ENCODE measurements at regions not wholly inside any gene's neighbourhood (a gene's known extent, or its start where the extent isn't known, plus 50 kb on each side); places are given as distances from the start of the nearest gene placed in this dataset.

- TF ChIP-seq POLR2AphosphoS5 (IDR thresholded peaks at IDR 0.05; ENCODE audit: low read length) (no peak), MEF2B (IDR thresholded peaks at IDR 0.05; ENCODE audit: partially characterized antibody, poor library complexity, severe bottlenecking) (no peak), KAT2A (conservative IDR thresholded peaks at IDR 0.05; ENCODE audit: control insufficient read depth, low read depth, low read length) (no peak), E4F1 (IDR thresholded peaks at IDR 0.05; ENCODE audit: borderline replicate concordance, partially characterized antibody) (no peak)
Measured at GRCh38 chr20:57871237-57871632, 161.4 kb upstream of the PMEPA1 start (continued).

- 7% methylated on average over 7 of the region's 8 CpGs for WGBS (ENCODE audit: insufficient coverage, insufficient replicate concordance, low lambda C conversion rate, missing lambda C conversion rate)
- Histone ChIP-seq H3K4me1 (ENCODE audit: control insufficient read depth, insufficient read depth, low read length) (no peaks in the 10 kb centered on the region), H3K4me2 (ENCODE audit: control insufficient read depth, insufficient read depth) (no peak overlapping the region), H3K9ac (ENCODE audit: control insufficient read depth, insufficient read depth, low read length) (no peak overlapping the region), H3K27ac (ENCODE audit: control insufficient read depth, insufficient read depth) (no peak overlapping the region), H3K79me2 (ENCODE audit: control insufficient read depth, insufficient read depth, low read length) (no peaks in the 10 kb centered on the region), H3K36me3 (ENCODE audit: control insufficient read depth in 2 of 2, insufficient read depth in 2 of 2, low read length in 1 of 2) (no peaks in the 10 kb centered on the region), H3K27me3 (replicated peaks in 1 of 2; ENCODE audit: control insufficient read depth in 2 of 2, insufficient read depth in 2 of 2, low read length in 1 of 2) (peaks cover 0 to 2% of the 10 kb centered on the region in 2 experiments; a peak in 2 of 4 replicates), H3K4me3 (no peak overlapping the region), H2AFZ (ENCODE audit: control insufficient read depth, low read depth, low read length) (no peak overlapping the region), H3K9me3 (replicated peaks; ENCODE audit: control insufficient read depth, insufficient read depth, low read length) (no peaks in the 10 kb centered on the region; the same call in 2 of the 3 replicates), H4K20me1 (ENCODE audit: control insufficient read depth, insufficient read depth) (no peaks in the 10 kb centered on the region)
- FAIRE-seq (no peak), ATAC-seq (no peak), DNase-seq (ENCODE audit: low read depth, low spot score) (no peak)
- in situ Hi-C loops (cut with MboI): no loop called here
- BruUV-seq (replicated peaks): no TSS peak
- intact Hi-C loops (cut with micrococcal nuclease; ENCODE audit: unreplicated experiment): no loop called here
- POLR2A ChIA-PET: no interaction called here
- RAD21 ChIA-PET (ENCODE audit: unreplicated experiment): no interaction called here
- CTCF ChIA-PET: no interaction called here
- TF ChIP-seq ATF3 (IDR thresholded peaks at IDR 0.05; ENCODE audit: borderline replicate concordance, extremely low read depth, low read depth, low read length): no peak
- no peak for TF ChIP-seq ZNF384 (IDR thresholded peaks at IDR 0.05; ENCODE audit: borderline replicate concordance, low read depth, low read length)
- TF ChIP-seq YY1 (IDR thresholded peaks at IDR 0.05; ENCODE audit: low read depth, low read length): no peak
- TF ChIP-seq GATAD2B (conservative IDR thresholded peaks at IDR 0.05; ENCODE audit: low read depth): no peak
- TF ChIP-seq CHD1 (IDR thresholded peaks at IDR 0.05; ENCODE audit: low read depth, low read length): no peak
- TF ChIP-seq KDM1A (IDR thresholded peaks at IDR 0.05; ENCODE audit: borderline replicate concordance): no peak
- no peak for TF ChIP-seq RB1 (IDR thresholded peaks at IDR 0.05; ENCODE audit: borderline replicate concordance)
- TF ChIP-seq SMAD1 (IDR thresholded peaks at IDR 0.05; ENCODE audit: low read depth, partially characterized antibody): no peak
- no peak for TF ChIP-seq CBX5 (IDR thresholded peaks at IDR 0.05; ENCODE audit: low read depth)
- no peak for TF ChIP-seq IRF3 (IDR thresholded peaks at IDR 0.05)
- TF ChIP-seq REST (IDR thresholded peaks at IDR 0.05; ENCODE audit: low read depth, low read length): no peak
- TF ChIP-seq CHD4 (IDR thresholded peaks at IDR 0.05): no peak
- SMC1A ChIA-PET (ENCODE audit: uncharacterized antibody, unreplicated experiment): no interaction called here
Measured at GRCh38 chr20:57870597-57871236, 160.9 kb upstream of the PMEPA1 start.

Data from GM12878 (cell line).